ENCODE measurements at regions not wholly inside any gene's neighbourhood (a gene's known extent, or its start where the extent isn't known, plus 50 kb on each side); places are given as distances from the start of the nearest gene placed in this dataset.
"Not testable (repeated sequence)": the region's sequence is repeated elsewhere in the genome, so short reads cannot be mapped to it uniquely, and the experiment has no call there.

- no peak for DNase-seq
Observed at GRCh38 chr10:25076506-25077177, 60.2 kb downstream of the THNSL1 start.

GRCh38 chr10:25078658-25079431 lies 62.4 kb downstream of the THNSL1 start:
- DNase-seq: no peak

GRCh38 chr10:25080880-25081581 lies 64.6 kb downstream of the THNSL1 start:
- peak; percentile 79 for DNase-seq

GRCh38 chr10:25082276-25083204 lies 66.1 kb downstream of the THNSL1 start:
- DNase-seq: no peak

GRCh38 chr10:25083546-25084111 lies 67.2 kb downstream of the THNSL1 start:
- DNase-seq: no peak

GRCh38 chr10:25084447-25084846 lies 68.0 kb downstream of the THNSL1 start:
- DNase-seq: no peak

DNA sequence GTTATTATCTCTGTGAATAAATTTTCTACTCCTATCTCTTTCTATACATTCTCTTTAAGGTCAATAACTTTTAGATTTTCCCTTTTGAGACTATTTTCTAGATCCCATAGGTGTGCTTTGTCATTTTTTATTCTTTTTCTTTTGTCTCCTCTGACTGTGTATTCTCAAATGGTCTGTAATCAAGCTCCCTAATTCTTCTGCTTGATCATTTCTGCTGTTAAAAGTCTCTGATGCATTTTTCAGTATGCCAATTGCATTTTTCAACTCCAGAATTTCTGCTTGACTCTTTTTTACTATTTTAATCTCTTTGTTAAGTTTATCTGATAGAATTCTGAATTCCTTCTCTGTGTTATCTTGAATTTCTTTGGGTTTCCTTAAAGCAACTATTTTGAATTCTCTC lies 78.2 kb downstream of the THNSL1 start:
- DNase-seq: no peak

GRCh38 chr10:25097669-25098411 lies 77.0 kb upstream of the GPR158 start:
- no peak for DNase-seq

- no peak for DNase-seq
Observed at GRCh38 chr10:25100141-25100540, 74.7 kb upstream of the GPR158 start.

DNA sequence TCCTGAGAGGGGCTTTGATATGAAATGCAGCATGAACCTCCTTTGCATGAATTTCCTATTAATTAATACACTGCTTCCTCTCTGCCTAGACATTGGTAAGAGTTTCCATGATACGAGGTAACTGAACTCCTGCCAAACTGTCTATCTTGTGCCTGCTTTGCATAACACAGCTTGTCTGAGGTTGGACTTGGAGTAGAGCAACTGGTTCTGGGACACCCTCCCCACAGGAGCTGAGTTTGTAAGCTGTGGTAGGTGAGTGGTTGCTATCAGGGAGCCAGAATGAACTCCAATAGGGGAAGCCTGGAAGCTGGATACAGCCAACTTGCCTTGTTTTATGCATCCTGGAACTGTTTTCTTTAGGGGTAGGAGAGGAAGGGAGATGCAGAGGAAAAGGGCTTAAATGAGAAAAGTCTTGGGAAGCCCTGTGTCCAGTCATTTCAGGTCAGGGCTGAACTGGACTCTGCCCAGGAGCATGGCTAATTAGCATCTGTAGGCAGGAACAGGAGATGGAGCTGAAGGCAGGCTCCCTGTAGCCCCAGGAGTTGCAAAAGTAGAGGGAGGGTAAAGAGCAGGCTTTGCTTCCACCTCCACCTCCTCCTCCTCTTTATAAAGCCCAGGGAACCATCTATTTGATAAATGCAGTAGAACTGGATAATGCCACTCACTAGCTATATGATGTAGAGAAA lies 73.2 kb upstream of the GPR158 start:
- no peak for DNase-seq

DNA sequence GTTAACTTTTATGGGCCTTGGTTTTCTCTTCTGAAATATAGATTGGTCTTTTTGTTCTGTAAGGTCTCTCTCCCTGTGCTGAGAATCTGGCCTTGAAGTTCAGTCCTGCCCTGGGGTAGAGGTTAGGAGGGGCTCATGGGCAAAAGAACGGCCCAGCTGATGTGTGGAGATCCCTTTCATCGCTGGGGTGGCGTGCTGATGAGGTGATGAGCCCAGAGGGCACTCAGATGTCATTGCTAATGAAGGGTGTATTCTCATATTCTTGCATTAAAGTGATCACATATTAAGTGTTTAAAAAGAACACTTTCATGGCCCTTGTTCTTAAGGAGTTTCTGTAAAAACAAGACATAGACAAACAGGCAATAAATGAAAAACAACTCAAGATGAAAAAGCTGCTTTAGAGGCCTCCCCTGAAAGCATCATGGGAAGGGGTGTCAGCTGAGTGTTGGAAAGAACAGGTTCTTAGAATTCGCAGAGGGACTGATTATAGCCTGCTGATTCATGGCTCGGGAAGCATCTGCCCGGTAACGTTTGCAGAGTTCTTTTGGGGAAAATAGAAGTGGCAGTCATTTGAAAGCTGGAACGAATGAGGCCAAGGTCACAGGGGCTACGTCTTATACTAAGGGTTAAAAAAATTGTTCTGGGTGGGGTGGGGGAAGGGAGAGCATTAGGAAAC lies 72.5 kb upstream of the GPR158 start:
- DNase-seq: no peak

GRCh38 chr10:25103703-25104102 lies 71.1 kb upstream of the GPR158 start:
- DNase-seq: no peak

DNA sequence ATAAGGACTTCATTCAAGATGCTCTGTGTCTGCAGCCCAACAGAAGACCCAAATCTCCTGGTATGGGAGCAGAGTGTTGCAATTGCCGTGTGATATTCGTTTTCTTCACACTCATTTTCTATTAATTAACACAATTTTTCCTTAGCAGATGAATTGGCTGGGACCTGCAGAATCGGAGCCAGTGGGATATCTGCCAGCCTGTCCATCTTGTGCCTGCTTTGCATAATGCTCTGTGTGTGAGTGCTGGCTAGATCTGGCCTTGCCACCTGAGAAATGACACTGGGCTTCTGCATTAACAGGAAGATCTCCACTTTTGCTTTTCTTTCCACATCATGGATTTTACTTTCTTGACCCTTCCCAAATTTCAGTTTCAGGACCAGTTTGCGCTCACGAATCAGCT lies 70.4 kb upstream of the GPR158 start:
- DNase-seq: no peak

DNA sequence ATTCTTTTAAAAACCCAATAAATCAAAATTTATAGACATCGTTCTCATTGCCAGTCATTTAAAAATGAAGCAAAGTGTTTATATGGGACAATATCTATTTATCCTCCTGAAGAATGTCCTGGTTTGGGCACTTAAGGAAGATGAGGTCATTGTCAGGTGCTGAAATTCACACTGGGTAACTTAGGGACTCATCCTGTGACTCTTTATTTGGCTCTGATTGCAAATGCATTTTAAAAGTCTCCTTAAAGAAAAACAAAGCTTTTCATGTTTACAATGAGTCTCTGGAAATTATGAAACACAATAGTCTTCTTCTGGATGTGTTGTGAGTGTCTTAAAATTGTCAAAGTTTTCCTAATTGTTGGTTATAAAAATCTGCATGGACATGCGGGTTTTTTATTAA lies 69.5 kb upstream of the GPR158 start:
- DNase-seq: no peak

DNA sequence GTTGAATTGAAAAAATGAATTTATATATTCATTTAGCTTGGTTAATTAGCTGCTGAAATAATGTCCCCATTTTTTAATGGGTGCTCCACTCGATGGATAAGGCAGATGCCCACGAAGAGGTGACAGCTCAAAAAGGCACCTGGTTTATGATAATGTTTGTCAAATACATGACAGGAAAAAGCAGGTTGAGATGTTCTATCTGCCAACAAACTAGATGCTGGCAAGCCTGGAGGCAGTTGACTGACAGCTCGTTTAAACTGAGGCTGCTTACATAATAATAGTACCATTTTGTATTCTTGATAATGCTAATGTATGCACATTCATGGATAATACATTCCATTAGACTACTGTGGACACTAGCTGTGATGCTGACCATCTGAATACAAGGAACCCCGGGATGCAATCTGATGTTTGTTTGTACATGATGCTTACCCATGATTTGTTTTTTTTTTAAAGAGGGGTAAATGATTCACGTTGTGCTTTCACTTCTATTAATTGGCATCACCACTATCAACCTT lies 69.0 kb upstream of the GPR158 start:
- no peak for DNase-seq

DNA sequence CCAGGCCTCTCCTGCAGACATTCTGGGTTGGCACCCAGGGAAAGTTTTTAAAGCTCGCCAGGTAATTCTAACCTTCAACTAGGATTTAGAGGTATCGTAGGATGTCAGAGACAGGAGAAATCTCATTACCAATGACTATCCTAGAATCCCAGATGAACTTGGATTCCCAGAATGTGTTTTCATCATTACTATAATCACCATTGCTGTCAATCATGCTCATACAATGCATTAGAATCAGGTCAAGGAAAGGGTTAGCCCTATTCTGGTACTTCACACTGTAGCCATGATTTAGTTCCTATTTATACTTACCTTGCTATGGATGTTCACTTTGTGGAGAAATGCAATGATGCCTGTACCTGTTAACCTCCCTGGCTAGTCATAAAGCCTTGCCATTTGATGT lies 67.0 kb upstream of the GPR158 start:
- no peak for DNase-seq

GRCh38 chr10:25109896-25110295 lies 64.9 kb upstream of the GPR158 start:
- not testable (repeated sequence) for DNase-seq

DNA sequence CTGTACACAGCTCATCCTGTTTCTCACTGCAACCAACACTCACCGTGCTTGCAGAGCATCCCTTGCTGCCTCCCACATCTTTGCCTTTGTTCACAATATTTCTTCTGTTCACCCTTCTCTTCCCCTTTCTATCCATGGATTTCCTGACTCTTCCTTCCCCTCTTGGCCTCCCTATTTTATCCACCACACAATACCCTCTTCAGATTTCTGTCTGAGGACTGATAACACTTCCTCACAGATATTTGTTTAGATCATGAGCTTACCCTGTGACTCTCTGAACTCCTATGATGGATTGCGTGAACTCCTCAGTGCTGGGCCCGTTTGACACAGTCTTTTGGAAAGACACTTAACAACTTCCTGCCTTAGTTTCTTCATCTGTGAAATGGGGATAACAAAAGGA lies 62.8 kb upstream of the GPR158 start:
- DNase-seq: no peak

GRCh38 chr10:25113191-25114035 lies 61.4 kb upstream of the GPR158 start:
- peak; percentile 63 for DNase-seq
